ENCODE measurements at regions not wholly inside any gene's neighbourhood (a gene's known extent, or its start where the extent isn't known, plus 50 kb on each side); places are given as distances from the start of the nearest gene placed in this dataset.

DNA sequence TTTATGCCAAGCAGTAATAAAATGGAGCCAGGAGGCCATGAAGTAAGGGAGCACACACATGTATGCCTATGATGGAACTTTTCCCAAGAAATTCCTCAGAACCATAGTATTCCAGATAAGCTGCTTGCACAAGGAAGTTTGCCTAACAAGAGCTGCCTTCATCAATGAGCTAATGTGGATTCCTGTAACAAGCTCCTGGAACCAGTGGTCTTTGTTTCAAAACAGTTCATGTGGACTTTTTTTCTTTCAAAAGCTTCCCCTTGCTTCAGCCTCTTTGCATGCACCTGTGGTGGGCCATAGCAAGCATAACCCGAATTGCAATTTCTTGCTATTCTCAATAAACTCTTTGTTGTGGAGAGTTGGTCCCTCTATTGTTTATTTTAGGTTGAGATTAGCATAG, 359.6 kb downstream of the UTRN start:
- H3K27ac Mint-ChIP-seq: no peak overlapping the region
- no peak overlapping the region for H3K4me3 Mint-ChIP-seq
- ChIA-PET POLR2A (no interaction called here), CTCF (no interaction called here)
- H3K4me1 Mint-ChIP-seq: no peaks in the 10 kb centered on the region
- H3K27me3 Mint-ChIP-seq: no peaks in the 10 kb centered on the region
- H3K9me3 Mint-ChIP-seq: no peaks in the 10 kb centered on the region
- H3K36me3 Mint-ChIP-seq (ENCODE audit: low read depth): peaks cover 7% of the 10 kb centered on the region
- no peak for DNase-seq

DNA sequence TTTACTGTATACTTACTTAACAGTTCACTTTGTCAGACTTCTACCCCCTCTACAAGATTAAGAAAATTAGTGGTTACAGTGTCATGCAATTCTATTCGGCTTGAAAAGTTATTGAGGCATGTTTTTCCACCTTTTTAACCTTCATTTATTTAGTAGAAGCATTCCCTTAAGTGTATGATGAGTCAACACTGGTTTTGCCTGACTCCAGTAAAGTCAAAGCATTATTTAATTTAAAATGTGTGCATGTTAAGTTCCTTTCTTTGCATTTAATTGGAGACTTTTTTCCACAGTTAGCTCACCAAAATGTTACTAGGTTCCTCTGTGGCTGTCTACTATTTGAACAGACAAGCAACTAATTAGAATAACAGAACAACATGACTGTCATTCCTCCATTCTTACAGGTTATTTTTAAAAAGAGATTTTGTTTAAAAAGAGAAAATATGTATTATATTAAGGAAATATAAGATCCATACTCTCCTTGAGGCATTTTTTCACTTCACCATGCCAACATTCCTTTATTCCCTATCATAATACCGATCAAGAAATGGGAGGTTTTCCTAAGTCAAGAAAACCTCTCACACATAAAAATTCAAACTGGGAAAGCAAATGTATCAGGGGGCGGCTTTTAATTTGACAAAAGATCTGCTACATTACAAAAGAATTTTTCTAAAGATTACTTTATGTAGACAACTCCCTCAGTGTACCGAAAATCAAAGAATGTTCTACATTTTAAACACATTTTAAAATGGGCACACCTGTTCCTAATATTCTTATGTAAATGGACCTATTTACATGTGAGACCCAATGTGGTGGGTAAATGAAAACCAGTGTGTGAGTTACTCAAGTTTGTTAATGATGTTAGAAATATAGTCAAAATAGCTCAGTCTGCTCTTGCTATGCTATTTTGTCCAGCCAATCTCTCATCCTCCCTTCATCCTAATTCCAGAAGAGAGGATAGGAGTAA, 361.2 kb downstream of the UTRN start:
- DNase-seq: no peak
- H3K4me1 Mint-ChIP-seq: no peaks in the 10 kb centered on the region
- no peaks in the 10 kb centered on the region for H3K27me3 Mint-ChIP-seq
- POLR2A ChIA-PET: no interaction called here
- CTCF ChIA-PET: no interaction called here
- H3K9me3 Mint-ChIP-seq: no peaks in the 10 kb centered on the region
- H3K27ac Mint-ChIP-seq: no peak overlapping the region
- no peak overlapping the region for H3K4me3 Mint-ChIP-seq
- peaks cover 11% of the 10 kb centered on the region for H3K36me3 Mint-ChIP-seq (ENCODE audit: low read depth)

DNA sequence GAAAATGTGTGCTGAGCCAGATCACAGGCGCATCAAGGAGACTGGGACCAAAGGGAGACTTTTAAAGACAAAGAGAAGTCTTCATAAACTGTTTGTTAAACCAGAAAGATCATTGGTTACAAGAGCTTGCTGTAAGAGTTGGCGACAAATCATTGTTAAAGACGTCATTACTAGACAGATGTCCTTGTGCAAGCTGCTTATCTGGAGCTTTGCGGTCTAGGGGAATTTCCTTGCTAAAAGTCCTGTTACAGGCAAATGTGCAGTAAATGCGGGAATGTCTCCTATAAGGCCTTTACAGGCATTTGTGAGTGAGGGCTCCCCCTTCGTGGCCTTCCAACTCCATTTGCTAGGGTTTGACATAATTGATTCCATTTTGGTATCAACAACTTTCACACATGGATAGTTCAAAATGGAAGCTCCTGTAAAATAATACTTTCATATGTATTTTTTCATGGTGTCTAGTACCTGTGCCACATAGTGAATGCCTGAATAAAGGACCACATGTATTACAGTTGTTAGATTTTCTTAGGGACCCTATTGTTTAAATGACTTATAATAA, 362.4 kb downstream of the UTRN start:
- no peak overlapping the region for H3K27ac Mint-ChIP-seq
- no peak for DNase-seq
- ChIA-PET CTCF (no interaction called here), POLR2A (no interaction called here)
- no peaks in the 10 kb centered on the region for H3K9me3 Mint-ChIP-seq
- H3K4me1 Mint-ChIP-seq: no peaks in the 10 kb centered on the region
- H3K4me3 Mint-ChIP-seq: no peak overlapping the region
- peaks cover 11% of the 10 kb centered on the region for H3K36me3 Mint-ChIP-seq (ENCODE audit: low read depth)
- H3K27me3 Mint-ChIP-seq: no peaks in the 10 kb centered on the region

DNA sequence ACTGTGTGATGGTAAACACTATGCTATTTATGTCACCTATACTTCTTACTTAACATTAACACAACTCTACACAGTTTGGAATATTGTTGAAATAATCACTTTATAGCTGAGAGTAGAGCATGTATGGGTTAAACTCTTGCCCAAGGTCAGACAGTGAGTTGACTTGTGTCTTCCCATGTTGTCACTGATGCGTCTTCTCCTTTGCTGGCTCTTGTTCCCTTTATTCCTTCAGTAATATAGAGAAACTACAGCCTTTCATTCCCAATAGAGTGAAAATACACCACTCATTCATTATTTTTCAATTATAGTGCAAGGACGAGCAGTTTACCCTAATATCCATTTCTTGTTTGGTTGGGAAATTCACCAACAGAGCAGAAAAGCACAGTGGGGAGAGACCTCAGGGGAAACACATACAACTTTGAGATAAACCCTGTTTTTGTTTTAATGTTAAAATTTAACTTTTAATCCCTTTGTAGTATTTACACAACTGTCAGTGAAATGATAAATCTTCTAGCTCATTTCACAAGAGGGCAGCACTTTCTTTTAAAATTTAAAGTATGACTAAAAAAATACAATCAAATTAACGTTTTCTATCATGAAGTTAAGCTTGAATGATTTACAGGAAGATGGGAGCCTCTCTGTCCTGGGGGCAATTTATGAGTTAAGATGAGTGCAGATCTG, 363.0 kb downstream of the UTRN start:
- H3K4me1 Mint-ChIP-seq: peaks cover 4% of the 10 kb centered on the region
- H3K9me3 Mint-ChIP-seq: no peaks in the 10 kb centered on the region
- no peaks in the 10 kb centered on the region for H3K27me3 Mint-ChIP-seq
- ChIA-PET CTCF (no interaction called here), POLR2A (no interaction called here)
- H3K4me3 Mint-ChIP-seq: no peak overlapping the region
- H3K36me3 Mint-ChIP-seq (ENCODE audit: low read depth): peaks cover 11% of the 10 kb centered on the region
- H3K27ac Mint-ChIP-seq: no peak overlapping the region
- no peak for DNase-seq

DNA sequence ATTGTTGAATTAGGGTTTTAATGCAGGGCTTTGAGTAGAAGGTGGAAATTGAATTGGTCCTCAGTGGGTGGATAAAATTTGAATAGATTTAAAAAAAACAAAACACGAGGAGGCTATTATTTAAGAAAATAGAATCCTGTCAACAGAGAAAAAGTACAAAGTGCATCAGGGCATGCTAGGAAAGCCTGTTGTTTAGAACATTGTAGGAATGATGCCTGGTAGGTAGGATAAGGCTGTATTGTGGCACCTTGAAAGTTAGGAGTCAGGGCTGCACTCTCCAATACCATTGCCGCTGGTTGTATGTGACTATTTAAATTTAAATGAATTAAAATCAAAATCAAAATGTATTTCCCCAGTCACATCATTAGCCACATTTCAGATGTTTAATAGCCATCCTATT, 363.9 kb downstream of the UTRN start:
- CTCF ChIA-PET: interaction anchor here (0.6 kb wide), 1 partner anchor 564 kb away, joined by 3 read pairs; no protein-coding TSS in a partner anchor
- Mint-ChIP-seq H3K27me3 (no peaks in the 10 kb centered on the region), H3K36me3 (ENCODE audit: low read depth) (peaks cover 11% of the 10 kb centered on the region), H3K4me3 (no peak overlapping the region), H3K9me3 (no peaks in the 10 kb centered on the region), H3K27ac (no peak overlapping the region), H3K4me1 (peaks cover 12% of the 10 kb centered on the region)
- DNase-seq: no peak
- POLR2A ChIA-PET: no interaction called here

- Mint-ChIP-seq H3K27me3 (no peaks in the 10 kb centered on the region), H3K27ac (no peak overlapping the region), H3K4me3 (no peak overlapping the region), H3K9me3 (no peaks in the 10 kb centered on the region), H3K4me1 (peaks cover 16% of the 10 kb centered on the region), H3K36me3 (ENCODE audit: low read depth) (peaks cover 7% of the 10 kb centered on the region)
- ChIA-PET CTCF (no interaction called here), POLR2A (no interaction called here)
- DNase-seq: no peak
These were observed 366.1 kb downstream of the UTRN start for GRCh38 chr6:144651234-144651633.

DNA sequence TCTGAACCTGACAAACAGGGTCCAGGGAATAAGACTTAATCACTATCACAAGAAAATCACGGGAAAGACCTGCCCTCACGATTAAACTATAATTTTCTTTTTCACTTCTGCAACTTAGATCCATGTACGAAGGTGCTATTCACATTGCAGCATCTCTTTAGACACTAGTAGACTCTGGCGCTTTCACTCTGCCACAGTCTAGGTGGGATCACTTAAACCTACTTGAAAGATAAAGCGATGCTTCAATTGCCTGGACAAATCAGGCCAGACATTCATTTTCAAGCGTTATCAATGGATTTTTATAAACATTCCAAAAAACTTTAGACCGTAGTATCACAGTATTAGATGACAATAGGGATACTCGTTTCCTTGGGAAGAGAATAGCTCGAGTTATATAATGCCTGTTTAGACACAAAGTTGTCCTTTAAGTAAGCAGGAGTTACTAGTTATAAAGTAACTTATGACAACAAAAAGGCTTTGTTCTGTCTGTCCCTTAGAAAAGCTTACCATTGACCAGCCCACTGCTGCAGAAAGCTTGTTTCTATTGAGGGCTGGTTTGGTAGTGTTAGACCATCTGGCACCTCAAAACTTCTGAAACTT, 367.3 kb downstream of the UTRN start:
- H3K36me3 Mint-ChIP-seq (ENCODE audit: low read depth): peaks cover 4% of the 10 kb centered on the region
- H3K4me1 Mint-ChIP-seq: peaks cover 16% of the 10 kb centered on the region
- DNase-seq: no peak
- POLR2A ChIA-PET: no interaction called here
- H3K9me3 Mint-ChIP-seq: no peaks in the 10 kb centered on the region
- H3K27me3 Mint-ChIP-seq: no peaks in the 10 kb centered on the region
- no peak overlapping the region for H3K27ac Mint-ChIP-seq
- H3K4me3 Mint-ChIP-seq: no peak overlapping the region
- CTCF ChIA-PET: no interaction called here

DNA sequence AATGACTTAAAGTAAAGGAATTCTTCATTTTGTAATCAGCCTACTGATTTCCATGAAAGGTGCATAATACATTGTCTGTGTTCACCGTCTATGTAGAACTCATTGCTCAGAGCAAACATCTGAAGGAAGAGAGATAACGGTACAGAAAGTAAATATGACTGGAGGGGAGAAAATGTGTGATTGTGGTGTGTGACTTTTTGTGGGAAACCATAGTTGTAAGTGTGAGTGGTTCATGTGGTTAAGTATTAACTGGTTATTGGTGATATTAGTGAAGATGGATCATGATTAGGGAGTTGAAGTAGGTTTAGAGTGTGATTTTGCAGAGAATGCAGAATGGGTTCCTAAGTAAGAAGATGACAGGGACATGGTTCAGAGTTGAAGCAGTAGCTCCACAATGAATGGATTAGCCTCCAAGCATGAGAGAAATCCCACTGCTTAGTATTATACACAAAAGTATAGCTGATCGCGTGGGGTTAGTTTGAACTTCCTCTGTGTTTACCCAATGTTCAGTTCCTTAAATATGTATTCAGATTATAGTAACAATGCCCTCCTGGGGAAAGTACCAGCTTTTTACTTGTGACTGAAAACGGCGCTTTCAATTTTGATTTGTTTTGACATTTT, 368.9 kb downstream of the UTRN start:
- ChIA-PET CTCF (no interaction called here), POLR2A (no interaction called here)
- no peaks in the 10 kb centered on the region for H3K27me3 Mint-ChIP-seq
- no peaks in the 10 kb centered on the region for H3K9me3 Mint-ChIP-seq
- peaks cover 24% of the 10 kb centered on the region for H3K4me1 Mint-ChIP-seq
- no peak overlapping the region for H3K27ac Mint-ChIP-seq
- no peak overlapping the region for H3K4me3 Mint-ChIP-seq
- no peak for DNase-seq
- H3K36me3 Mint-ChIP-seq (ENCODE audit: low read depth): peaks cover 4% of the 10 kb centered on the region

- peaks cover 5% of the 10 kb centered on the region for H3K36me3 Mint-ChIP-seq (ENCODE audit: low read depth)
- H3K9me3 Mint-ChIP-seq: no peaks in the 10 kb centered on the region
- DNase-seq: no peak
- peaks cover 29% of the 10 kb centered on the region for H3K4me1 Mint-ChIP-seq
- no peak overlapping the region for H3K4me3 Mint-ChIP-seq
- H3K27ac Mint-ChIP-seq: no peak overlapping the region
- CTCF ChIA-PET: no interaction called here
- POLR2A ChIA-PET: no interaction called here
- no peaks in the 10 kb centered on the region for H3K27me3 Mint-ChIP-seq
These were observed 369.4 kb downstream of the UTRN start for GRCh38 chr6:144654506-144654905.

DNA sequence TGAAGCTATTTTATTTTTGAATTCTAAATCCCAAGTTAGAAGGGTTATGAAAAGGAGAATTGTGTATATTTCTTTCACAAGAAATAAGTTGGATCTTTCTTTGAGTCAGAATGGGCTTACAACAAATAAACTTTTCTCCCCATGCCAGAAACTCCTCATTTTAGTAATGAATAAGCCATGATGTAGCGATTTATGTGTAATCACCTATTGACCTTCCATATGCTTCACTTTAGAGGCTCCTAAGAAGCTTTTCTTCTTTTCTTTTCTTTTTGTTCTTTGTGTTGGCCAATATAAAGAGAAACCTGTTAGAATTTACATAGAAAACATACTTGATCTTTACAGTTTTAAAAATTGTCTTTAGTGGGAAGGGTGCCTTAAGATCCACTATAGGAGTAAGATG, 370.2 kb downstream of the UTRN start:
- no peak for DNase-seq
- no peak overlapping the region for H3K27ac Mint-ChIP-seq
- H3K4me1 Mint-ChIP-seq: peaks cover 35% of the 10 kb centered on the region
- POLR2A ChIA-PET: no interaction called here
- CTCF ChIA-PET: no interaction called here
- H3K36me3 Mint-ChIP-seq (ENCODE audit: low read depth): peaks cover 3% of the 10 kb centered on the region
- H3K27me3 Mint-ChIP-seq: no peaks in the 10 kb centered on the region
- H3K9me3 Mint-ChIP-seq: no peaks in the 10 kb centered on the region
- H3K4me3 Mint-ChIP-seq: no peak overlapping the region

GRCh38 chr6:144657691-144658090, 372.6 kb downstream of the UTRN start:
- CTCF ChIA-PET: interaction anchor here (0.6 kb wide), 1 partner anchor 14 kb away, joined by 3 read pairs; no protein-coding TSS in a partner anchor
- no peak overlapping the region for H3K27ac Mint-ChIP-seq
- no peak for DNase-seq

GRCh38 chr6:144659202-144660182, 374.4 kb downstream of the UTRN start:
- ChIA-PET POLR2A (interaction anchor here (1.0 kb wide), 1 partner anchor 16 kb away, joined by 3 read pairs; no protein-coding TSS in a partner anchor), CTCF (interaction anchor here (0.7 to 1.4 kb wide), 4 partner anchors 9 to 1817 kb away, joined by 3 read pairs; no protein-coding TSS in a partner anchor)
- Mint-ChIP-seq H3K27ac (peak overlapping the region; percentile 33), H3K27me3 (no peaks in the 10 kb centered on the region), H3K4me3 (no peak overlapping the region), H3K36me3 (ENCODE audit: low read depth) (peaks cover 3% of the 10 kb centered on the region), H3K4me1 (peaks cover 22% of the 10 kb centered on the region), H3K9me3 (no peaks in the 10 kb centered on the region)
- no peak for DNase-seq

More at GRCh38 chr6:144657691-144658090, 372.6 kb downstream of the UTRN start:
- Mint-ChIP-seq H3K4me1 (peaks cover 36% of the 10 kb centered on the region), H3K9me3 (no peaks in the 10 kb centered on the region), H3K4me3 (no peak overlapping the region), H3K27me3 (no peaks in the 10 kb centered on the region), H3K36me3 (ENCODE audit: low read depth) (peaks cover 3% of the 10 kb centered on the region)
- POLR2A ChIA-PET: no interaction called here

All from activated CD4-positive, alpha-beta memory T cell treated with anti-CD3 and anti-CD28 coated beads, Interleukin-2, amount 10 ng/mL, durations not matched to agents 7 days and 5 days (primary cell).